Neural cell (in vitro differentiated cells): ENCODE measurements at regions not wholly inside any gene's neighbourhood (a gene's known extent, or its start where the extent isn't known, plus 50 kb on each side); places are given as distances from the start of the nearest gene placed in this dataset.

ENCODE experiments used
- H2AFZ ChIP-seq: fragments of 200-600, 300-800 bp; sonication (generic), shearing (Covaris generic); 2 replicates; pipeline ENCODE4 v1.6.0; 2014; ENCODE audit warnings: low read depth, mild to moderate bottlenecking, antibody characterized with exemption, low read length, moderate library complexity
- H3F3A ChIP-seq: fragments of 200-600 bp; shearing (Covaris generic); 2 replicates; pipeline ENCODE4 v1.6.1; 2016; ENCODE audit warnings: mild to moderate bottlenecking, moderate library complexity, mixed read lengths, antibody characterized with exemption, low read length; ENCODE audit not compliant: insufficient read depth, poor library complexity, severe bottlenecking
- H3K27ac ChIP-seq: fragments of 200-600, 300-800 bp; sonication (generic), shearing (Covaris generic); 2 replicates; pipeline ENCODE4 v1.5.1; 2014; ENCODE audit warnings: mild to moderate bottlenecking, low read length, moderate library complexity
- H3K27me3 ChIP-seq: fragments of 300-800, 200-600 bp; sonication (generic), shearing (Covaris generic); 2 replicates; pipeline ENCODE4 v1.6.0; 2014; ENCODE audit warnings: mild to moderate bottlenecking, low read depth, low read length, moderate library complexity; ENCODE audit not compliant: insufficient read depth
- H3K36me3 ChIP-seq: fragments of 300-800, 200-600 bp; sonication (generic), shearing (Covaris generic); 2 replicates; pipeline ENCODE4 v1.5.1; 2014; ENCODE audit warnings: mild to moderate bottlenecking, antibody characterized with exemption, low read length, moderate library complexity; ENCODE audit not compliant: insufficient read depth
- H3K4me2 ChIP-seq: fragments of 300-800, 200-600 bp; sonication (generic), shearing (Covaris generic); 2 replicates; pipeline ENCODE4 v1.6.0; 2014; ENCODE audit warnings: mild to moderate bottlenecking, low read length
- H3K4me3 ChIP-seq: fragments of 300-800, 200-600 bp; sonication (generic), shearing (Covaris generic); 2 replicates; pipeline ENCODE4 v1.5.1; 2014; ENCODE audit warnings: mild to moderate bottlenecking, low read length, moderate library complexity
- H3K79me2 ChIP-seq: fragments of 200-600 bp; shearing (Covaris generic); replicated peaks from 2 replicates; pipeline ENCODE4 v1.6.0; 2014; ENCODE audit warnings: mild to moderate bottlenecking, low read length, moderate library complexity; ENCODE audit not compliant: insufficient read depth
- H3K9ac ChIP-seq: fragments of 300-800, 200-600 bp; sonication (generic), shearing (Covaris generic); 2 replicates; pipeline ENCODE4 v1.6.1; 2016; ENCODE audit warnings: mild to moderate bottlenecking, low read length, mixed read lengths
- H3K9me2 ChIP-seq: fragments of 200-600 bp; shearing (Covaris generic); 2 replicates; pipeline ENCODE4 v1.6.1; 2016; ENCODE audit warnings: mild to moderate bottlenecking, low read length, mixed read lengths; ENCODE audit not compliant: insufficient read depth
- H3K9me3 ChIP-seq: fragments of 200-600, 300-800 bp; sonication (generic), shearing (Covaris generic); 2 replicates; pipeline ENCODE4 v1.6.1; 2016; ENCODE audit warnings: mild to moderate bottlenecking, mixed run types, low read length, moderate library complexity, mixed read lengths
- H4K20me1 ChIP-seq: fragments of 200-600 bp; shearing (Covaris generic); 2 replicates; pipeline ENCODE4 v1.6.1; 2016; ENCODE audit warnings: mild to moderate bottlenecking, mixed run types; ENCODE audit not compliant: insufficient read depth
- CTCF ChIP-seq: fragments of 450-650 bp; IDR thresholded peaks from 2 replicates; pipeline ENCODE4 v1.5.1; 2014; ENCODE audit warnings: antibody characterized with exemption, mild to moderate bottlenecking, moderate library complexity; ENCODE audit not compliant: poor library complexity, severe bottlenecking
- EP300 ChIP-seq: fragments of 450-650 bp; conservative IDR thresholded peaks from 2 replicates; pipeline ENCODE4 v1.6.1; 2014; ENCODE audit warnings: antibody characterized with exemption, mild to moderate bottlenecking, moderate library complexity; ENCODE audit not compliant: poor library complexity, severe bottlenecking
- EZH2 ChIP-seq: fragments of 200-600, 300-800 bp; shearing (Covaris generic), sonication (generic); IDR thresholded peaks from 2 replicates; pipeline ENCODE4 v1.6.1; 2014; ENCODE audit warnings: antibody characterized with exemption, low read length, borderline replicate concordance, mild to moderate bottlenecking; ENCODE audit not compliant: insufficient read depth, poor library complexity, severe bottlenecking
- MXI1 ChIP-seq: fragments of 450-650 bp; conservative IDR thresholded peaks from 2 replicates; pipeline ENCODE4 v1.6.1; 2014; ENCODE audit warnings: antibody characterized with exemption, mild to moderate bottlenecking; ENCODE audit not compliant: poor library complexity, severe bottlenecking
- POLR2AphosphoS5 ChIP-seq: IDR thresholded peaks from 2 replicates; pipeline ENCODE4 v1.6.1; 2012
- RAD21 ChIP-seq: fragments of 450-650 bp; conservative IDR thresholded peaks from 2 replicates; pipeline ENCODE4 v1.6.1; 2014; ENCODE audit warnings: antibody characterized with exemption, mild to moderate bottlenecking, moderate library complexity
- REST ChIP-seq: IDR thresholded peaks from 2 replicates; pipeline ENCODE4 v1.6.1; 2012; ENCODE audit warnings: borderline replicate concordance
- SMC3 ChIP-seq: fragments of 450-650 bp; conservative IDR thresholded peaks from 2 replicates; pipeline ENCODE4 v1.6.1; 2014; ENCODE audit warnings: antibody characterized with exemption, mild to moderate bottlenecking, moderate library complexity; ENCODE audit not compliant: poor library complexity
- TAF1 ChIP-seq: IDR thresholded peaks from 2 replicates; pipeline ENCODE4 v1.6.1; 2012; ENCODE audit warnings: low read depth

GRCh38 chr1:218970397-218970990, 203.2 kb upstream of the LYPLAL1 start:
- H3K27me3 ChIP-seq, result no peaks in the 10 kb centered on the region

GRCh38 chr1:218971156-218971555, 202.5 kb upstream of the LYPLAL1 start:
- no peaks in the 10 kb centered on the region for H3K27me3 ChIP-seq
- H3K9ac ChIP-seq, result no peak overlapping the region
- no peaks in the 10 kb centered on the region for H4K20me1 ChIP-seq
- H3K79me2 ChIP-seq, result no peaks in the 10 kb centered on the region
- TF ChIP-seq CTCF (no peak), TAF1 (no peak), SMC3 (no peak), REST (no peak), RAD21 (no peak), EP300 (no peak), POLR2AphosphoS5 (no peak), MXI1 (no peak), EZH2 (no peak)
- H3K36me3 ChIP-seq, result no peaks in the 10 kb centered on the region
- H3K9me3 ChIP-seq, result no peaks in the 10 kb centered on the region
- no peaks in the 10 kb centered on the region for H3K9me2 ChIP-seq
- no peak overlapping the region for H3K4me3 ChIP-seq
- no peak overlapping the region for H3K4me2 ChIP-seq
- H2AFZ ChIP-seq, result no peak overlapping the region
- H3K27ac ChIP-seq, result no peak overlapping the region
- H3F3A ChIP-seq, result no peaks in the 10 kb centered on the region

More at GRCh38 chr1:218970397-218970990, 203.2 kb upstream of the LYPLAL1 start:
- Histone ChIP-seq H3K9me2 (no peaks in the 10 kb centered on the region), H3K27ac (no peak overlapping the region), H3K9ac (no peak overlapping the region), H3K4me3 (no peak overlapping the region), H2AFZ (no peak overlapping the region), H3K36me3 (no peaks in the 10 kb centered on the region), H3K79me2 (no peaks in the 10 kb centered on the region), H3F3A (no peaks in the 10 kb centered on the region), H3K9me3 (no peaks in the 10 kb centered on the region), H3K4me2 (no peak overlapping the region), H4K20me1 (no peaks in the 10 kb centered on the region)
- no peak for TF ChIP-seq EP300

GRCh38 chr1:218980881-218981280, 192.8 kb upstream of the LYPLAL1 start:
- Histone ChIP-seq H4K20me1 (no peaks in the 10 kb centered on the region), H3K9ac (no peak overlapping the region), H3F3A (no peaks in the 10 kb centered on the region), H3K4me3 (no peak overlapping the region), H3K36me3 (no peaks in the 10 kb centered on the region), H3K27me3 (no peaks in the 10 kb centered on the region), H3K9me2 (no peaks in the 10 kb centered on the region), H3K79me2 (no peaks in the 10 kb centered on the region), H3K27ac (no peak overlapping the region), H2AFZ (no peak overlapping the region), H3K9me3 (no peaks in the 10 kb centered on the region), H3K4me2 (no peak overlapping the region)
- TF ChIP-seq REST (no peak), POLR2AphosphoS5 (no peak), RAD21 (no peak), EP300 (no peak), MXI1 (no peak), EZH2 (no peak), CTCF (no peak), SMC3 (no peak), TAF1 (no peak)
